Ishikawa (cell line): ENCODE measurements at regions not wholly inside any gene's neighbourhood (a gene's known extent, or its start where the extent isn't known, plus 50 kb on each side); places are given as distances from the start of the nearest gene placed in this dataset.

Source experiments
- CEBPB ChIP-seq: IDR thresholded peaks from 2 replicates; pipeline ENCODE4 v1.6.1; 2012
- CREB1 ChIP-seq: IDR thresholded peaks from 2 replicates; pipeline ENCODE4 v1.6.1; 2012; ENCODE audit warnings: low read depth
- EGR1 ChIP-seq: IDR thresholded peaks from 2 replicates; pipeline ENCODE4 v1.6.1; 2012
- EP300 ChIP-seq: IDR thresholded peaks from 2 replicates; pipeline ENCODE4 v1.6.1; 2012; ENCODE audit warnings: borderline replicate concordance
- FOXM1 ChIP-seq: IDR thresholded peaks from 2 replicates; pipeline ENCODE4 v1.6.1; 2012; ENCODE audit warnings: low read depth, borderline replicate concordance
- MAX ChIP-seq: IDR thresholded peaks from 2 replicates; pipeline ENCODE4 v1.6.1; 2012
- NFIC ChIP-seq: IDR thresholded peaks from 2 replicates; pipeline ENCODE4 v1.6.1; 2012
- RAD21 ChIP-seq: IDR thresholded peaks from 2 replicates; pipeline ENCODE4 v1.6.1; 2012; ENCODE audit warnings: low read depth
- REST ChIP-seq: IDR thresholded peaks from 2 replicates; pipeline ENCODE4 v1.6.1; 2012; ENCODE audit warnings: low read depth, mild to moderate bottlenecking
- TAF1 ChIP-seq: IDR thresholded peaks from 2 replicates; pipeline ENCODE4 v1.6.1; 2012; ENCODE audit warnings: low read depth, mild to moderate bottlenecking
- TCF12 ChIP-seq: IDR thresholded peaks from 2 replicates; pipeline ENCODE4 v1.6.1; 2012; ENCODE audit warnings: low read depth
- TEAD4 ChIP-seq: IDR thresholded peaks from 2 replicates; pipeline ENCODE4 v1.6.1; 2012
- USF1 ChIP-seq: IDR thresholded peaks from 2 replicates; pipeline ENCODE4 v1.6.1; 2012
- YY1 ChIP-seq: IDR thresholded peaks from 2 replicates; pipeline ENCODE4 v1.6.1; 2012; ENCODE audit warnings: low read depth
- ZBTB7A ChIP-seq: IDR thresholded peaks from 2 replicates; pipeline ENCODE4 v1.6.1; 2012; ENCODE audit warnings: low read depth

DNA sequence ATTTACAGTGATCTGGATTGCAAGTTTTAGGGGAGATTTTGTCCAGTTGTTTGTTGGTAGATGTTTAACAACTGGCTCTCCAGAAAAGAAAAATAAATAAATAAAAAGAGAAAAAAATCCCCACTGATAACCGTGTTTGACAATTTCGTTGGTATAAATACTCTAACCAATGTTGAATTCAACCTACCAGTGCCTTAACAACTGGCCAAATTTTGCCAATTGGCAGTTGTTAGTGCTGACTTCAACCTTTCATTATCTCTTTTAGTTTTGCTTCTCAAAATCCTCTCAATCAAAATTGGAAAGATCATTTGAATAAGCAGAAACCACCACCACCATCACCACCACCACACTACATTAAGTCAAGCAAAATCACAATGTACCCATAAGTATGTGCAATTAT, 490.3 kb downstream of the PIK3C3 start:
- no peak for TF ChIP-seq FOXM1
- no peak for TF ChIP-seq TAF1
- no peak for TF ChIP-seq TCF12
- TF ChIP-seq CREB1, result no peak
- TF ChIP-seq MAX, result no peak
- TF ChIP-seq ZBTB7A, result no peak
- no peak for TF ChIP-seq EGR1
- no peak for TF ChIP-seq CEBPB
- no peak for TF ChIP-seq USF1
- no peak for TF ChIP-seq YY1
- TF ChIP-seq EP300, result no peak
- no peak for TF ChIP-seq RAD21
- no peak for TF ChIP-seq NFIC
- no peak for TF ChIP-seq REST
- no peak for TF ChIP-seq TEAD4

GRCh38 chr18:42446195-42446594, 491.2 kb downstream of the PIK3C3 start:
- TF ChIP-seq ZBTB7A (no peak), MAX (no peak), TEAD4 (no peak)

- TF ChIP-seq CEBPB (no peak), MAX (no peak), TEAD4 (no peak), YY1 (no peak), ZBTB7A (no peak), EP300 (no peak), EGR1 (no peak), RAD21 (no peak), TAF1 (no peak), NFIC (no peak), FOXM1 (no peak), TCF12 (no peak), REST (no peak), USF1 (no peak), CREB1 (no peak)
Measured at GRCh38 chr18:42447688-42448087, 492.7 kb downstream of the PIK3C3 start.

GRCh38 chr18:42458226-42458625, 503.2 kb downstream of the PIK3C3 start:
- TF ChIP-seq FOXM1, result no peak
- no peak for TF ChIP-seq EP300
- TF ChIP-seq YY1, result no peak
- TF ChIP-seq NFIC, result no peak

- no peak for TF ChIP-seq USF1
- TF ChIP-seq FOXM1, result no peak
- no peak for TF ChIP-seq RAD21
- TF ChIP-seq TEAD4, result no peak
- no peak for TF ChIP-seq EGR1
- no peak for TF ChIP-seq MAX
Measured at GRCh38 chr18:42459873-42460272, 504.8 kb downstream of the PIK3C3 start.

DNA sequence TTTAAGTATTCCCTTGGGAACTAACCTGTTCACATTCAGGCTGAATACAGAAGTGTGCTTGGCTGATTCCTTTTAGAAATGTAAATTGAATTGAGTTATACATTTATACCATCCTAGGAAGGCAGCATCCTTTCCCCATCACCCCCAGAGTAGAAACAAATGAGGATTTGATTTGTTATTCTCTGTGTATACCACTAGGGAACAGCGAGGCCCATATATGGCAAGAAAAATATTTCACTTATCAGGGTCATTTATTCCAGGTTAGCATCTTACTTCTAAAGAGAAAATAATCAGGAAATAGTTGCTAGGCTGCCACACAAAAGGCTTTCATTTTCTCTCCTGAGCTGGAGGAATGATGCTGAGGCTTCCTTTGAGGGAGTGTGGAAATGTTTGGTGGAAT, 516.9 kb downstream of the PIK3C3 start:
- TF ChIP-seq MAX (no peak), YY1 (no peak), RAD21 (no peak), NFIC (no peak), CREB1 (no peak), ZBTB7A (no peak), CEBPB (no peak), USF1 (no peak), EGR1 (no peak), TEAD4 (no peak)
